ENCODE measurements at regions not wholly inside any gene's neighbourhood (a gene's known extent, or its start where the extent isn't known, plus 50 kb on each side); places are given as distances from the start of the nearest gene placed in this dataset.

- Mint-ChIP-seq H3K27ac (ENCODE audit: unreplicated experiment) (no peak overlapping the region), H3K27me3 (ENCODE audit: low read depth) (no peaks in the 10 kb centered on the region), H3K4me3 (ENCODE audit: unreplicated experiment) (no peak overlapping the region), H3K36me3 (ENCODE audit: low read depth) (peaks cover 2% of the 10 kb centered on the region), H3K9me3 (ENCODE audit: low read depth) (peaks cover 3% of the 10 kb centered on the region), H3K4me1 (ENCODE audit: low read depth) (no peaks in the 10 kb centered on the region)
- DNase-seq (ENCODE audit: low spot score): no peak
- TF ChIP-seq CTCF (IDR thresholded peaks at IDR 0.05): peak; percentile 63
Measured at GRCh38 chr11:128323381-128323780, 264.0 kb downstream of the ETS1 start.

GRCh38 chr11:128318856-128319474 is 268.4 kb downstream of the ETS1 start:
- Mint-ChIP-seq H3K4me1 (ENCODE audit: low read depth) (no peaks in the 10 kb centered on the region), H3K36me3 (ENCODE audit: low read depth) (peaks cover 6% of the 10 kb centered on the region), H3K27me3 (ENCODE audit: low read depth) (no peaks in the 10 kb centered on the region), H3K9me3 (ENCODE audit: low read depth) (peaks cover 23% of the 10 kb centered on the region), H3K4me3 (ENCODE audit: unreplicated experiment) (no peak overlapping the region), H3K27ac (ENCODE audit: unreplicated experiment) (no peak overlapping the region)
- no peak for DNase-seq (ENCODE audit: low spot score)
- TF ChIP-seq CTCF (IDR thresholded peaks at IDR 0.05): no peak

- H3K36me3 Mint-ChIP-seq (ENCODE audit: low read depth): peaks cover 6% of the 10 kb centered on the region
- no peak for TF ChIP-seq CTCF (IDR thresholded peaks at IDR 0.05)
- DNase-seq (ENCODE audit: low spot score): no peak
- no peaks in the 10 kb centered on the region for H3K4me1 Mint-ChIP-seq (ENCODE audit: low read depth)
- H3K4me3 Mint-ChIP-seq (ENCODE audit: unreplicated experiment): no peak overlapping the region
- no peaks in the 10 kb centered on the region for H3K27me3 Mint-ChIP-seq (ENCODE audit: low read depth)
- H3K27ac Mint-ChIP-seq (ENCODE audit: unreplicated experiment): no peak overlapping the region
- H3K9me3 Mint-ChIP-seq (ENCODE audit: low read depth): peaks cover 24% of the 10 kb centered on the region
Measured at GRCh38 chr11:128316541-128317227, 270.7 kb downstream of the ETS1 start.

- H3K4me3 Mint-ChIP-seq (ENCODE audit: unreplicated experiment): no peak overlapping the region
- H3K36me3 Mint-ChIP-seq (ENCODE audit: low read depth): peaks cover 6% of the 10 kb centered on the region
- H3K9me3 Mint-ChIP-seq (ENCODE audit: low read depth): peaks cover 24% of the 10 kb centered on the region
- no peak for DNase-seq (ENCODE audit: low spot score)
- H3K27me3 Mint-ChIP-seq (ENCODE audit: low read depth): no peaks in the 10 kb centered on the region
- H3K27ac Mint-ChIP-seq (ENCODE audit: unreplicated experiment): no peak overlapping the region
- TF ChIP-seq CTCF (IDR thresholded peaks at IDR 0.05): no peak
- no peaks in the 10 kb centered on the region for H3K4me1 Mint-ChIP-seq (ENCODE audit: low read depth)
Measured at GRCh38 chr11:128315933-128316332, 271.4 kb downstream of the ETS1 start.

- H3K4me3 Mint-ChIP-seq (ENCODE audit: unreplicated experiment): no peak overlapping the region
- no peak for DNase-seq (ENCODE audit: low spot score)
- no peaks in the 10 kb centered on the region for H3K27me3 Mint-ChIP-seq (ENCODE audit: low read depth)
- peaks cover 4% of the 10 kb centered on the region for H3K36me3 Mint-ChIP-seq (ENCODE audit: low read depth)
- peaks cover 21% of the 10 kb centered on the region for H3K9me3 Mint-ChIP-seq (ENCODE audit: low read depth)
- TF ChIP-seq CTCF (IDR thresholded peaks at IDR 0.05): no peak
- H3K4me1 Mint-ChIP-seq (ENCODE audit: low read depth): no peaks in the 10 kb centered on the region
- no peak overlapping the region for H3K27ac Mint-ChIP-seq (ENCODE audit: unreplicated experiment)
Measured at GRCh38 chr11:128313931-128314330, 273.4 kb downstream of the ETS1 start.
